ENCODE measurements at regions not wholly inside any gene's neighbourhood (a gene's known extent, or its start where the extent isn't known, plus 50 kb on each side); places are given as distances from the start of the nearest gene placed in this dataset.

DNA sequence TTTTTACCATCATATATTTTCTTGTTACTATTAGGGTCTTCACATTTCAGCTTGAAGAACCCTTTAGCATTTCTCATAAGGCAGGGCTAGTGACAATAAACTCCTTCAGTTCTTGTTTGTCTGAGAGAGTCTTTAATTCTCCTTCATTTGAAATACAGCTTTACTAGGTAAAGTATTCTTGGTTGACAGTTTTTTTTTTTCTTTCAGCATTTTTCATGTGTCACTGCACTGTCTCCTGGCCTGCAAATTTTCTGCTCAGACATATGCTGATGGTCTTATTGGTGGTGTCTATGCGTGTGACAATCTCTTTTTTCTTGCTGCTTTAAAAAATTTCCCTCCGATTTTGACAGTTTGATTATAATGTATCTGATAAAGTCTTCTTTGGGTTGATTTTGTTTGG lies 399.9 kb downstream of the SH3GL2 start:
- no peak for DNase-seq

- DNase-seq = no peak
These were observed 407.7 kb downstream of the SH3GL2 start for GRCh38 chr9:17986595-17986994.

GRCh38 chr9:17987189-17987588 lies 408.3 kb downstream of the SH3GL2 start:
- no peak for DNase-seq

DNA sequence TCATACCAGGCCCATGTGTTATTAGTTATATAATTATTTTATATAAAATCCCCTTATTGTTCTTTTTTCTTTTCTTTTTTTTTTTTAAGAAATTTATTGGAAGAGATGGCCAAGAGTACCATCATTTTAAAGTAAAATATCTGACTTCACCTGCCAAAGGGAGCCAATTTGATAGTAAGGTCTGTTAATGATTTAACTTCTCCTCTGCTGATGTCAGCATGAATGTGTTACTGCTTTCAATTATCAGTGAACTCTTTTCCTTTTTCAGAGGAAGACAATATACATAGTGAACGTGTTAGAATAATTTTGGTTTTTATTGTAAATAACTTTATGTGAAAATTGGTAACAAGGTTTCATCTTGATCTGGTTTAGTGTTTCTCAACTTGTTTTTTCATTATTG lies 409.6 kb downstream of the SH3GL2 start:
- DNase-seq = no peak

- DNase-seq = no peak
These were observed 411.7 kb downstream of the SH3GL2 start for GRCh38 chr9:17990602-17991001.

GRCh38 chr9:17993024-17993423 lies 414.2 kb downstream of the SH3GL2 start:
- DNase-seq = no peak

DNA sequence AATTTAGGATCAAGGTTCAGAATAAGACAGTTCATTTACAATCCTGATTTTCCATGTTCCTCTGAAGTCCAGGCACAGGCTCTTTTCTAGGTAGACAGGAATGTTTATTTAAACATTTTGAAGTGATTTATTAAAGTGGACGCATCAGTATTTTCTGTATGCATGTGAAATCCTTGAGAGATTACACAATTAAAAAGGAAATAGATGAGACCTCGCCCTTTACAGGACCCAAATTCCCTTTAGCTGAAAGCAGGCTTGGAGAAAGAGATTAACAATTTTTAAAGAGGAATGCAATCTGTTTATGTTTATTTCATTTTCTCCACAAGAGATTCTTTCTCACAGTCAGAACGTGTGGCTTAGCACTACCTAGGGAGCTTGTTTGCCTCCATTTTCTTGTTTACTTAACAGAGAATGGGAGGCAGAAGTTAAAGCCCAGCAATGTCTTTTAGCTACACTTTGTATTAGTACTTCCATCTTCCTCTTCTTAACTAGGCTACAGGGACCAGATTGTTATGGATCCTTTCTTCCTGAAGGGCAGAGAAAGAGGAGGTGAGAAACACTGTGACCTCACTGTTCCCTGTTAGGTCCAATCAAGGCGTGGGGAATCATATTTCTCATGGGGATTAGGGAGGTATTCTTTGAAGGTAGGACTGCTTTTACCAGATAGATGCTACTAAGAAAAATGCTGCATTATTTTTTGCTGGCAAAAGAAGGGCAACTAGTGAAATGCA lies 416.0 kb downstream of the SH3GL2 start:
- no peak for DNase-seq

DNA sequence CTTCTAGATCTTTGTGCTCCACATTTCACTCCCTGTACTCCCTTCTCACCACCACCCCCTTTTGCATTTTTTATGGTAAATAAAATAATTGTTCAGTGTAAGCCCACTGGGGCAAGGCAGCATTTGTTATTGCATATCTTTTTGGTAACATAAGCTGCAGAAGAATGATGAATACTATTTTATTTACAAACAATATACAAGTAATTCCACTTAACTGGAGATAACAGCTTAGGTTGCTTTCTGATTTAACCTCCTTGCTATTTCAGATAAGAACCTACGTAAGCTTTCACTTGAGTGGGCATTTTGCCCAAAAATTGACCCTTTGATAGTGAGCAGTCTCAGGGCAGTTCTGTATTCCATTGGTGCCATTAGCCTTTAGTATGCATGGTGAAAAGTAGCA lies 417.9 kb downstream of the SH3GL2 start:
- no peak for DNase-seq

- DNase-seq = no peak
These were observed 424.0 kb downstream of the SH3GL2 start for GRCh38 chr9:18002718-18003438.

GRCh38 chr9:18006591-18006990 lies 427.7 kb downstream of the SH3GL2 start:
- no peak for DNase-seq

- no peak for DNase-seq
These were observed 428.8 kb downstream of the SH3GL2 start for GRCh38 chr9:18007621-18008020.

GRCh38 chr9:18009902-18010301 lies 431.0 kb downstream of the SH3GL2 start:
- no peak for DNase-seq

DNA sequence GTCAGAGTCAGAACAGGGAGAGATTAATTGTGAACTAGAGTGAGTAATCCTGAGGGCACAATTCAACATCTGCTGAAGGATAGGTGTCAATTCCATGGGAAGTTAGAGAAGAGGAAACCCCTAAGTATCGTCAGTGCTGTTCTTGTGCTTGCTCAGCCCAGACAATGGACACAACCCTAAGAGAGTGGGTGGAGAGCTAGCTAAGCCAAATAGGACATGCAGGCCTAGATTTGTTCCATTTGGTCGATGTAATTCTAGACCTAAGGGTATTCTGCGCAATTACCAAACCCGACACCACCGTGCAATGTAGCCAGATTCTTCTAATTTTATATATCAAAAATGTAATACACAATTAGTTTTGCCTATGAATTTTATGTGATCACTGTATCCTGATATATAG lies 431.6 kb downstream of the SH3GL2 start:
- DNase-seq = no peak

- no peak for DNase-seq
These were observed 433.3 kb downstream of the SH3GL2 start for GRCh38 chr9:18012170-18012569.

- no peak for DNase-seq
These were observed 435.7 kb downstream of the SH3GL2 start for GRCh38 chr9:18014556-18014955.

DNA sequence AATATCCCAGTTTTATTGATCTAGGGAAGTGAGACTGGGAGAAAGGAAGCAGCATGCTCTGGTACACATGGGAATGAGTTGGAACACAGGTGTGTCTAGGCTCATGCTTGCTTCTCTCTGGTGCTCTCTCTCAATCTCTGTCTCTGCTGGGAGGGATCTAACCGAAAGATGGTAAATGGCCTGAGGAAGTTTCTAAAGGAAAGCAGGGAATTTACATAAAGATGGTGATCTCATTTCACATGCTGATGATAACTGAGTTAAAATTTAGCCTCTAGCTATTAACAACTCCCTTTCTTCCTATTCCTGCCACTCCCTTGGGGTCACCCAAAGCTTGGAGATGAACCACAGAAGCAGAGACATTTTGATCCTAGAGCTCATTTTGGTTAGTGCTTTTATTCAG lies 436.2 kb downstream of the SH3GL2 start:
- no peak for DNase-seq

- no peak for DNase-seq
These were observed 438.3 kb downstream of the SH3GL2 start for GRCh38 chr9:18017136-18017535.

- no peak for DNase-seq
These were observed 439.4 kb downstream of the SH3GL2 start for GRCh38 chr9:18018221-18018620.

- no peak for DNase-seq
These were observed 439.8 kb downstream of the SH3GL2 start for GRCh38 chr9:18018661-18019060.

- DNase-seq = no peak
These were observed 441.4 kb downstream of the SH3GL2 start for GRCh38 chr9:18020121-18020745.

GRCh38 chr9:18022642-18023041 lies 443.8 kb downstream of the SH3GL2 start:
- DNase-seq = no peak

GRCh38 chr9:18023332-18023731 lies 444.5 kb downstream of the SH3GL2 start:
- no peak for DNase-seq

GRCh38 chr9:18032636-18033035 lies 441.3 kb upstream of the ADAMTSL1 start:
- no peak for DNase-seq

Measured in NCI-H1694 (cell line).